ENCODE measurements at regions not wholly inside any gene's neighbourhood (a gene's known extent, or its start where the extent isn't known, plus 50 kb on each side); places are given as distances from the start of the nearest gene placed in this dataset.
"Not testable (repeated sequence)": the region's sequence is repeated elsewhere in the genome, so short reads cannot be mapped to it uniquely, and the experiment has no call there.

- DNase-seq = no peak
These were observed 799.7 kb downstream of the DACH1 start for GRCh38 chr13:71067165-71067815.

DNA sequence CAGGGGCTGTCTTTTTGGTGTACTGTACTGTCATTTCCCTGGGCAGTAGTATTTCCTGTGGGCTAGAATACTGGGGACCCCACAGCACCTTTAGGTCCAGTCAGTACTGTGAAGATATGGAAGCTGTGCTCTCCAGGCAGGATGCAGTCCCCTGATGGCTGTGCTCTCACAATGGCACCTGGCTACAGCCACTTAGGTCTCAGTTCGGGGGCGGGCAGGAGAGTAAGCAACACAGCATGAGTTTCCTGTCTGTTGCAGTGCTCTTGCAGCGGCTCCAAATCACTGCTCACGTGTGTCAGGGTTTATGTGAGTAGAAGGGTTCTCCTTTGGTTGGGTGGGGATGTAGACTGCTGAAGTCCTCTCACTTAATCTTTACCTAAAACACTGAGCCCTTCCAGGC is 810.4 kb downstream of the DACH1 start:
- DNase-seq = peak; percentile 15

GRCh38 chr13:71055644-71056043 is 811.4 kb downstream of the DACH1 start:
- peak; percentile 50 for DNase-seq

GRCh38 chr13:71055047-71055446 is 812.0 kb downstream of the DACH1 start:
- DNase-seq = no peak

DNA sequence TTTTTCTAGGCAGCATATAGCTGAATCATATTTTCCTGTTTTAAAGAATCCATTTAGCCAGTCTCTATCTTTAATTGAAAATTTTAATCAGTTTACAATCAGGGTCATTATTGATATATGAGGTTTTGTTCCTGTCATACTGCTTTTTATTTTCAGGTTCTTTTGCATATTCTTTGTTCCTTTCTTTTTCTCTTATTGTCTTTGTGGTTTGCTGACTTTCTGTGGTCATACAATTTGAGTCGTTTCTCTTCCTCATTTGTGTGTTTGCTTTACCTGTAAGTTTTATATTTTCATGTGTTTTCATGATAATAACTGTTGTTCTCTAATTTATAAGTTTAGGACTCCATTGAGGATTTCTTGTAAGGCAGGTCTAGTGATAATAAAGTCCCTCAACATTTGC is 812.6 kb downstream of the DACH1 start:
- no peak for DNase-seq

- no peak for DNase-seq
These were observed 815.4 kb downstream of the DACH1 start for GRCh38 chr13:71051573-71051972.

GRCh38 chr13:71046360-71047079 is 820.5 kb downstream of the DACH1 start:
- no peak for DNase-seq

- no peak for DNase-seq
These were observed 821.9 kb downstream of the DACH1 start for GRCh38 chr13:71045101-71045500.

DNA sequence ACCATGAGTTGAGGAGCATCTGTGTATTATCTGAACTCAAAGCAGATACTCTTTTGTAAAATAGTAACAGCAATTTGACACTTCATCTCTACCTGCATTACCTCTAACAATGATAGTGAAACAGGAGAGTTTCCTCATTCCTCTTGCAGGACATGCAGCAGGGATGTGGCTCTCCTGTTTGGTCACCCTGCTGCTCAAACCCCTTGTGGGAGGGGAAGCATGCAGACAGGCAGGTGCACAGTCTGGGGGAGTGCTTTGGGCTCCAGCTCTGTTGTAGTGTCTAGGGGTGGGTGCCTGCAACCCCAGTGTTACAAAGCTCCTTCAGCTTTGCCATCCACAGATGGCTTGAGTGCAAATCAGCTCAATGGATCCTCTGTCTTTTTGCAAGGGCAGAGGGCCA is 827.6 kb downstream of the DACH1 start:
- no peak for DNase-seq

DNA sequence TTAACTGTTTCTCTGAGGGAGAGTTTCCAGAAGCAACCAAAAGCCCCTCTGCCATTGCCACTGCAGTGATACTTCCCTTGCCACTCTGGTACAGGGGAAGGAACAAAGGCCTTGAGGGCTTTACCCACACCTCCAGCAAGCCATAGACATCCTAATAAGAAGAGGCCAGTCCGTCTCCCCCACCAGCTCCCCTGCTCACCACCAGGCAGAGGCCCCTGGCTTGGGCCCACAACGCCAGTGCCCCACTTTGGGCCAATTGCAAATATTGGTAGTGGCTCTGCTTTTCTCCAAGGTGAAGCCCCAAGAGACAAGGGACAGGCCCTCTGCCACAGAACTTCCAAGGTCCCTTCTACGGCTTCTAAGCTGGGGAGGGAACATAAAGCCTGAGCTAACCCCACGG is 833.0 kb downstream of the DACH1 start:
- no peak for DNase-seq

DNA sequence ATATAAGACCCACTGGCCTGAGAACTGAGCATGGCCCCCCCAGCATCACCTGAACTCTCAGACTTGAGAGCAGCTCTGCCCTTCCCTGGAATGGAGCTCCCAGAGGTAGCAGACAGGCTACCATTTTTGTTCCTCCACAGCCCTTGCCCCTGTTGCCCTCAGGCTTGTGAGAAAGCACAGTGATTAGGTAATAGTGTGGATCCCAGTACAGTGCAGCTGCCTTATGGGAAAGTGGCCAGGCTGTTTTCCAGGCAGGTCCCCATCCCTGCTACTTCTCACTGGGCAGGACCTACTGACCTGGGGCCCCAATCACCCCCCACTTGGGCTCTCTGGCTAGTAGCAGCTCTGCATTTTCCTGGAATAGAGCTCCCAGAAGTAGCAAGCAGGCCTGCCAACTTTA is 834.0 kb downstream of the DACH1 start:
- DNase-seq = no peak

DNA sequence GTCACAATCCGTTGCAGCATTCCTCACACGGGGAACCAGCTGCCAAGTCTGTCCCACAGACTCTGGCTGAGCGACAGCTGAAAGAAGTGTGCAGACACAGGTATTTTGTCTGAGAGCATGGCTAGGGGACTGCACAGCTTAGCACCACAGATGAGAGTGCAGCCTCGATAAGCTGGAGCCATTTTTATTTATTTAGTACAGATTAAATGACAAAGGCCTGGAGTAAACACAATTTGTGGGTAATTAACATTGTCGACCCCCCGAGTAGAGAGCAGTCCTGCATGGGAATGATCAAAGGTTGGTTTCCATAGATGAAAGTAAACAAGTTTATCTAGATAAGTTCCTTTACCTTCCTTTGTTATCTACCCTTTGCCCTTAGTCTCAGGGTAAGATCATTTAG is 836.2 kb downstream of the DACH1 start:
- DNase-seq = no peak

GRCh38 chr13:71028884-71029283 is 838.1 kb downstream of the DACH1 start:
- no peak for DNase-seq

- DNase-seq = no peak
These were observed 845.1 kb downstream of the DACH1 start for GRCh38 chr13:71021825-71022422.

- no peak for DNase-seq
These were observed 848.0 kb downstream of the DACH1 start for GRCh38 chr13:71018995-71019394.

- no peak for DNase-seq
These were observed 848.5 kb downstream of the DACH1 start for GRCh38 chr13:71018544-71018943.

- no peak for DNase-seq
These were observed 849.4 kb downstream of the DACH1 start for GRCh38 chr13:71017607-71018006.

DNA sequence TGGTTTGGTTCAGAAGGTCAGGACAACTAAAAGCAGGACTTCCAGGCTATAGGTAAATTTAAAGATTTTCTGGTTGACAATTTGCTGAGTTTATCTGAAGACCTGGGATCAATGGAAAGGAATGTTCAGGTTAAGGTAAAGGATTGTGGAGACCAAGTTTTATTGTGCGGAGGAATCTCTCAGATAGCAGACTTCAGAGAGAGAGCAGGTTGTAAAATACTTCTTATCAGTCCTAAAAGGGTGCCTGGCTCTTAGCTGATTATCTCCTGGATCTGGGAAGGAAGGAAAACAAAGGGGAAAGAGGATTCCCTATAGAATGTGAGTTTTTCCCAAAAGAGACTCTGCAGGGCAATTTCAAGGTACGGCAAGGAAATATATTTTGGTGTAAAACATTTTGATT is 851.5 kb downstream of the DACH1 start:
- DNase-seq = no peak

DNA sequence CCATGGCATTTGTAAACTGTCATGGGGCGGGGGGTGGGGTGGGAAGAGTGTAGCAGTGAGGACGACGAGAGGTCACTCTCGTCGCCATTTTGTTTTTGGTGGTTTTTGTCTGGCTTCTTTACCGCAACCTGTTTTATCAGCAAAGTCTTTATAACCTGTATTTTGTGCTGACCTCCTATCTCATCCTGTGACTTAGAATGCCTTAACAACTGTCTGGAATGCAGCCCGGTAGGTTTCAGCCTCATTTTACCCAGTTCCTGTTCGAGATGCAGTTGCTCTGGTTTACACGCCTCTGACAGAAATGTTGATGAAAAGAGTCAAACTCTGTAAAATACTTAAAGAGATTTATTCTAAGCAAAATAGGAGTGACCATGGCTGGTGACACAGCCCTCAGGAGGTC is 852.0 kb downstream of the DACH1 start:
- DNase-seq = no peak

DNA sequence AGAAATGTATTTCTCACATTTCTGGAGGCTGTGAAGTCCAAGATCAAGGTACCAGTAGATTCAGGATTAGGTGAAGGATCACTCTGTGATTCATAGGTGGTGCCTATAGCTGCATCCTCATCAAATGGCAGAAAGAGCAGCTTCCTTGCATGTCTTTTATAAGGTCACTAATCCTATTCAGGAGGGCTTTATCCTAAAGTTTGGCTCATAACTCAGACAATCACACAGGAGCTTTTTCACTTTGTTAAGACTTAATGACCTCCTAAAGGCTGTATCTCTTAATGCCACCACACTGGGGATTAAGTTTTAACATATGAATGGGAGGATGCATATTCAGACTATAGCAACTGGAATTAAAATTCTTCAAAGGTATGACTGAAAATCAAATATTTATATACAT is 861.1 kb downstream of the DACH1 start:
- no peak for DNase-seq

GRCh38 chr13:70995338-70995737 is 871.7 kb downstream of the DACH1 start:
- DNase-seq = no peak

DNA sequence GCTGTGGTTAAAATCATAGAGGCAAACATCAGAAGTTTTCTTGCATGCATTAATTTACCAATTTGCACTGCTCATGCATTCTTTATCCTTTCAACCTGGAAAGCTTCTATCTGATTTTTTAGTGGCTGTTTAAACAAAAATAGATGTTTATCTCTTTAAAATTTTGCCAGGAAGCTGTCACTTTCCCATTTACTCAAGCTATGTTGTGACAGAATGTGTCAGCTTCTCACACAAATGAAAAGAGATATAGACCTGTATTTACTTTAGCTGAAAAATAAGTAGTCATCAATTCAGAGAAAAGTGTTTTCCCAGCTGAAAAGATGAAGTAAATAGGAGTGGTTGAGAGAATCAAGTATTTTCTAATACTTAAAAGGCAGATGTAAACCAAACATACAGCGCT is 872.8 kb downstream of the DACH1 start:
- DNase-seq = no peak

- no peak for DNase-seq
These were observed 878.8 kb upstream of the KLHL1 start for GRCh38 chr13:70987043-70987442.

GRCh38 chr13:70985371-70985770 is 877.1 kb upstream of the KLHL1 start:
- no peak for DNase-seq

DNA sequence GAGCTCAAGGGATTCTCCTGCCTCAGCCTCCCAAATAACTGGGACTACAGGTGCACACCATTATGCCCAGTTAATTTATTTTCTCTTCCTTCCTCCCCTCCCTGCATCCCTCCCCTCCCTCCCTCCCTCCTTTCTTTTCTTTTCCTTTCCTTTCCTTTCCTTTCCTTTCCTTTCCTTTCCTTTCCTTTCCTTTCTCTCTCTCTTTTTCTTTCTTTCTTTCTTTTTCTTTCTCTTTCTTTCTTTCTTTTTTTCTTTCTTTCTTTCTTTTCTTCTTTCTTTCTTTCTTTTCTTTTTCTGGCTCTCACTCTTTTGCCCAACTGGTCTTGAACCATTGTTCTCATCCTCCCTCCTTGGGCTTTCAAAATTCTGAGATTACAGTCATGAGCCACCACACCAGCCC is 873.0 kb upstream of the KLHL1 start:
- not testable (repeated sequence) for DNase-seq
